OCI-LY1 (cell line): ENCODE measurements at regions not wholly inside any gene's neighbourhood (a gene's known extent, or its start where the extent isn't known, plus 50 kb on each side); places are given as distances from the start of the nearest gene placed in this dataset.

Source experiments
- H2AFZ ChIP-seq: fragments of 200-600 bp; sonication (generic), shearing (Covaris generic); 2 replicates; pipeline ENCODE4 v1.6.0; 2014; ENCODE audit warnings: antibody characterized with exemption, mild to moderate bottlenecking, low read length
- H3F3A ChIP-seq: fragments of 200-600 bp; sonication (generic), shearing (Covaris generic); 2 replicates; pipeline ENCODE4 v1.6.0; 2014; ENCODE audit warnings: mild to moderate bottlenecking, antibody characterized with exemption, low read length, moderate library complexity; ENCODE audit not compliant: insufficient read depth
- H3K27ac ChIP-seq: fragments of 200-600 bp; sonication (generic); 2 replicates; pipeline ENCODE4 v1.5.1; 2014; ENCODE audit warnings: low read length, mixed run types, mild to moderate bottlenecking, low read depth; ENCODE audit not compliant: poor library complexity, severe bottlenecking
- H3K27me3 ChIP-seq: fragments of 200-600 bp; sonication (generic); 2 replicates; pipeline ENCODE4 v1.6.0; 2014; ENCODE audit warnings: antibody characterized with exemption, mild to moderate bottlenecking, low read length, moderate library complexity; ENCODE audit not compliant: insufficient read depth
- H3K36me3 ChIP-seq: fragments of 200-600 bp; sonication (generic); 2 replicates; pipeline ENCODE4 v1.6.1; 2014; ENCODE audit warnings: mild to moderate bottlenecking, antibody characterized with exemption, low read length, moderate library complexity, mixed read lengths; ENCODE audit not compliant: insufficient read depth
- H3K4me1 ChIP-seq: fragments of 200-600 bp; sonication (generic); 2 replicates; pipeline ENCODE4 v1.5.1; 2014; ENCODE audit warnings: mild to moderate bottlenecking, low read length, moderate library complexity; ENCODE audit not compliant: insufficient read depth, severe bottlenecking
- H3K4me2 ChIP-seq: fragments of 200-600 bp; sonication (generic), shearing (Covaris generic); 2 replicates; pipeline ENCODE4 v1.6.1; 2014; ENCODE audit warnings: low read length
- H3K4me3 ChIP-seq: fragments of 200-600 bp; sonication (generic); 2 replicates; pipeline ENCODE4 v1.5.1; 2014; ENCODE audit warnings: low read length, low read depth, mild to moderate bottlenecking, mixed read lengths; ENCODE audit not compliant: poor library complexity, severe bottlenecking
- H3K79me2 ChIP-seq: fragments of 200-600 bp; shearing (Covaris generic); 2 replicates; pipeline ENCODE4 v1.6.1; 2016; ENCODE audit warnings: mixed run types, low read length, mixed read lengths; ENCODE audit not compliant: insufficient read depth
- H3K9ac ChIP-seq: fragments of 200-600 bp; sonication (generic), shearing (Covaris generic); 2 replicates; pipeline ENCODE4 v1.6.1; 2014; ENCODE audit warnings: mild to moderate bottlenecking, low read length, mixed read lengths
- H3K9me2 ChIP-seq: fragments of 200-600 bp; sonication (generic), shearing (Covaris generic); 2 replicates; pipeline ENCODE4 v1.6.1; 2014; ENCODE audit warnings: low read depth, mild to moderate bottlenecking, low read length, mixed read lengths
- H3K9me3 ChIP-seq: fragments of 200-600 bp; shearing (Covaris generic); 2 replicates; pipeline ENCODE4 v1.6.1; 2014; ENCODE audit warnings: low read length, mixed read lengths
- H4K20me1 ChIP-seq: fragments of 200-600 bp; sonication (generic), shearing (Covaris generic); 2 replicates; pipeline ENCODE4 v1.6.0; 2016; ENCODE audit warnings: mild to moderate bottlenecking, low read length; ENCODE audit not compliant: insufficient read depth
- EZH2 ChIP-seq: fragments of 200-600 bp; sonication (generic), shearing (Covaris generic); IDR thresholded peaks from 2 replicates; pipeline ENCODE4 v1.8.0; 2017; ENCODE audit warnings: borderline replicate concordance, mixed run types, mild to moderate bottlenecking, antibody characterized with exemption, low read length, moderate library complexity, mixed read lengths
- TF ChIP-seq, protein P1 (sequence below): fragments of 200-600 bp; sonication (generic), shearing (Covaris generic); IDR thresholded peaks from 2 replicates; pipeline ENCODE4 v1.5.1; 2017; ENCODE audit warnings: mild to moderate bottlenecking, antibody characterized with exemption, low read length, moderate library complexity, mixed read lengths

DNA sequence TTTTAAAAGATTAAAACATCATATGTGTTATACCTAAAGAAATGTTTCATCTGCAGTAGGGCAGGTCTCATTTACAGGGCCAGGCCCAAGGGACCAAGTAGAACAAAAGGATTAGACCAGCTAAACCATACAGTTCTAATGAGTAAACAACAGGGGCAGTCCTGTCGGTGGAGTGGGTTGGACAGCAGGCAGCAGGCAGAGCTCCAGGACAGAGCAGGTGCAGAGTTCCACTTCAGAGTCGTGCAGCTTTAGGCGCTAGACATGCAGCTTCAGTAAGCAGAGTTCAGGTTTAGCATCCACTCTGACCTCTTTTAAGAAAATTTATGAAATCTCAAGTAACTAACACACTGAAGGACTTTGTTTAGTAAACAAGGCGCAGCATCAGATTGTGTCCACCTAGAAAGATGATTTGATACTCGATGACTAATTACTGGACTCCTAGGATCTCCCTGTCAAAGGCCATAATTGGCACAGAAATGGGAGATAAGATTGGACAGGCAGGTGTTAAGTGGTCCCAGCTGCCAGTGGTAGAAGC, 487.7 kb upstream of the INTU start:
- TF ChIP-seq, protein P1, sequence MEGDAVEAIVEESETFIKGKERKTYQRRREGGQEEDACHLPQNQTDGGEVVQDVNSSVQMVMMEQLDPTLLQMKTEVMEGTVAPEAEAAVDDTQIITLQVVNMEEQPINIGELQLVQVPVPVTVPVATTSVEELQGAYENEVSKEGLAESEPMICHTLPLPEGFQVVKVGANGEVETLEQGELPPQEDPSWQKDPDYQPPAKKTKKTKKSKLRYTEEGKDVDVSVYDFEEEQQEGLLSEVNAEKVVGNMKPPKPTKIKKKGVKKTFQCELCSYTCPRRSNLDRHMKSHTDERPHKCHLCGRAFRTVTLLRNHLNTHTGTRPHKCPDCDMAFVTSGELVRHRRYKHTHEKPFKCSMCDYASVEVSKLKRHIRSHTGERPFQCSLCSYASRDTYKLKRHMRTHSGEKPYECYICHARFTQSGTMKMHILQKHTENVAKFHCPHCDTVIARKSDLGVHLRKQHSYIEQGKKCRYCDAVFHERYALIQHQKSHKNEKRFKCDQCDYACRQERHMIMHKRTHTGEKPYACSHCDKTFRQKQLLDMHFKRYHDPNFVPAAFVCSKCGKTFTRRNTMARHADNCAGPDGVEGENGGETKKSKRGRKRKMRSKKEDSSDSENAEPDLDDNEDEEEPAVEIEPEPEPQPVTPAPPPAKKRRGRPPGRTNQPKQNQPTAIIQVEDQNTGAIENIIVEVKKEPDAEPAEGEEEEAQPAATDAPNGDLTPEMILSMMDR = no peak
- no peak for TF ChIP-seq EZH2
- H3K27me3 ChIP-seq = no peaks in the 10 kb centered on the region

DNA sequence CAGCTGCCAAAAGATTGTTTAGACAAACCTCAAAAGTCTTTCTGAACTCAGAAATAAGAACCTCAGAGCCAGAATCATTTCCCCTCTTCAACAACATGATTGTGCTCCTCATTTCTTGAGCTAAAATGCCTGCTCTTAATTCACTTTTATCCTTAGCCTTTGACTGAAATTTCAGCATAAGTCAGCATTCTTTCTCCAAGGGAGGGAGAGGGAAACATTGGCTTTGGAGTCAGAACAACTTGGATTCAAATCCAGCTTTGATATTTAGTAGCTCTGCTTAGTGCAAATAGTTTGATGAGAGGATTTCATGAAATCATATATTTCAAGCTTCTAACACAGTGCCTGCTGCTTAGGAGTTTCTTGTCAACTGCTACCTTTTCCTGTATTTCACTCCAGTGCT, 484.6 kb upstream of the INTU start:
- no peak for TF ChIP-seq EZH2
- TF ChIP-seq, protein P1 = no peak
- Histone ChIP-seq H3K4me1 (no peaks in the 10 kb centered on the region), H3K36me3 (no peaks in the 10 kb centered on the region), H3F3A (no peaks in the 10 kb centered on the region), H4K20me1 (no peaks in the 10 kb centered on the region), H2AFZ (no peak overlapping the region), H3K9me3 (no peaks in the 10 kb centered on the region), H3K27ac (no peak overlapping the region), H3K4me2 (no peak overlapping the region), H3K79me2 (no peaks in the 10 kb centered on the region), H3K4me3 (no peak overlapping the region), H3K27me3 (no peaks in the 10 kb centered on the region), H3K9ac (no peak overlapping the region), H3K9me2 (no peaks in the 10 kb centered on the region)

More for the DNA sequence above, 487.7 kb upstream of the INTU start:
- H3K79me2 ChIP-seq = no peaks in the 10 kb centered on the region
- no peak overlapping the region for H3K27ac ChIP-seq
- H3K9me3 ChIP-seq = no peaks in the 10 kb centered on the region
- H3K4me2 ChIP-seq = no peak overlapping the region
- H4K20me1 ChIP-seq = no peaks in the 10 kb centered on the region
- no peaks in the 10 kb centered on the region for H3K9me2 ChIP-seq
- no peaks in the 10 kb centered on the region for H3F3A ChIP-seq
- H3K4me3 ChIP-seq = no peak overlapping the region
- no peak overlapping the region for H2AFZ ChIP-seq
- H3K9ac ChIP-seq = no peak overlapping the region
- no peaks in the 10 kb centered on the region for H3K4me1 ChIP-seq
- H3K36me3 ChIP-seq = no peaks in the 10 kb centered on the region

DNA sequence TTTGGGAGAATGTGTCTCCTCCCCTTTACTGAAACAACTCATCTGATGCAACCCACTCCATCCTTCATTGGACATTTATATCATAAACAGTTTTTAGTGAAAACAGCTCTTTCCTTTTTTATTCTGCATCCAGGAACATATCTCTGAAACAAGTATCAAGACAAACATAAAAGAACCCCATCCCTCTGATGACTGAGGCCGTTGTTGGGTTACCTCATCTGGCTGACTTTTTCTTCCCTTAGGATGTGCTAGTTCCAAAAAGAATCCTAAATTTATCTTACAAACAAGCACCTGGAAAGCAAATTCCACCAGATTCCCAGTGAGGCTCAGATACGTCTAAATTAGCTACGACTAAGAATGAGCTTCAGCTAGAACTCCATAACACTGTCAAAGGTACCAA, 483.7 kb upstream of the INTU start:
- no peaks in the 10 kb centered on the region for H3K27me3 ChIP-seq
- no peak overlapping the region for H3K4me2 ChIP-seq
- H3K9ac ChIP-seq = no peak overlapping the region
- H3F3A ChIP-seq = no peaks in the 10 kb centered on the region
- no peaks in the 10 kb centered on the region for H4K20me1 ChIP-seq
- H3K9me3 ChIP-seq = no peaks in the 10 kb centered on the region
- H3K9me2 ChIP-seq = no peaks in the 10 kb centered on the region
- no peak overlapping the region for H3K4me3 ChIP-seq
- H3K36me3 ChIP-seq = no peaks in the 10 kb centered on the region
- H3K4me1 ChIP-seq = no peaks in the 10 kb centered on the region
- H3K27ac ChIP-seq = no peak overlapping the region
- H2AFZ ChIP-seq = no peak overlapping the region
- no peaks in the 10 kb centered on the region for H3K79me2 ChIP-seq
- no peak for TF ChIP-seq EZH2
- TF ChIP-seq, protein P1 = no peak
